ENCODE measurements at regions not wholly inside any gene's neighbourhood (a gene's known extent, or its start where the extent isn't known, plus 50 kb on each side); places are given as distances from the start of the nearest gene placed in this dataset.

DNA sequence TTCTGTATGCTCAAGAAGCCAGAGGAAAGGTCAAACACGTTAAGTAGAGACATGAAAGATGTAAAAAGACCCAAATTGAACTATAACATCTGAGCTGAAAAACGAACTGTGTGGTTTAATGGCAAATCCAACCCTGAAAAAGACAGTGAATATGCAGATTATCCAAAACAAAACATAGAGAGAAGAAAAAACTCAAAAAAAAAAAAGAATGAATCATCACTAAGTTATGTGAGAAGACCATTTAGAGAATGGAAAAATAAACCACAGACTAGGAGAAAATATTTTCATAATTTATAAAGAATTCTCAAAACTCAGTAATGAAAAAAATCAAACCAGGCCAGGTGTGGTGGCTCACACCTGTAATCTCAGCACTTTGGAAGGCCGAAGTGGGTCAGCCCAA is 253.3 kb downstream of the PLPP3 start:
- Histone ChIP-seq H4K91ac (replicated peaks; ENCODE audit: insufficient read length, low read length) (no peak overlapping the region), H4K8ac (ENCODE audit: extremely low read depth, insufficient read depth, low read length) (no peak overlapping the region; the same call in 1 of the 2 replicates), H3K9me3 (ENCODE audit: insufficient read depth in 2 of 2, low read depth in 1 of 2, low read length in 1 of 2) (no peaks in the 10 kb centered on the region), H3K27ac (ENCODE audit: low read depth, low read length) (no peak overlapping the region), H2AK5ac (ENCODE audit: low read depth, low read length) (no peak overlapping the region), H2BK20ac (ENCODE audit: low read length) (no peak overlapping the region), H4K20me1 (replicated peaks in 1 of 2; ENCODE audit: control insufficient read depth in 1 of 2, insufficient read depth in 2 of 2, low read length in 2 of 2) (no peaks in the 10 kb centered on the region), H3K9ac (replicated peaks in 1 of 4; ENCODE audit: extremely low read depth in 1 of 4, low read depth in 3 of 4, low read length in 3 of 4) (no peak overlapping the region), H3K79me1 (ENCODE audit: low read depth, low read length) (no peaks in the 10 kb centered on the region), H3K23me2 (ENCODE audit: low read depth, low read length) (no peaks in the 10 kb centered on the region), H3K4me3 (ENCODE audit: extremely low read depth in 1 of 4, insufficient read depth in 2 of 4, low read depth in 3 of 4, low read length in 4 of 4) (no peak overlapping the region), H3K27me3 (replicated peaks in 1 of 4; ENCODE audit: control insufficient read depth in 3 of 4, extremely low read depth in 1 of 4, insufficient read depth in 3 of 4, low read length in 3 of 4) (no peaks in the 10 kb centered on the region), H2BK15ac (ENCODE audit: low read length) (no peak overlapping the region), H2BK12ac (ENCODE audit: low read depth, low read length) (no peak overlapping the region), H3K14ac (ENCODE audit: insufficient read length) (no peak overlapping the region), H3K18ac (ENCODE audit: extremely low read depth, low read length) (no peak overlapping the region), H2BK5ac (ENCODE audit: low read depth, low read length) (no peak overlapping the region), H3K4ac (replicated peaks; ENCODE audit: insufficient read length, low read depth, low read length) (no peak overlapping the region), H3K56ac (replicated peaks; ENCODE audit: insufficient read length, low read depth, low read length) (no peak overlapping the region), H3K36me3 (ENCODE audit: control insufficient read depth in 2 of 4, insufficient read depth in 4 of 4, low read length in 3 of 4) (no peaks in the 10 kb centered on the region), H2AFZ (ENCODE audit: low read length) (no peak overlapping the region), H3K4me1 (replicated peaks in 1 of 4; ENCODE audit: control insufficient read depth in 3 of 4, insufficient read depth in 4 of 4, low read length in 3 of 4) (no peaks in the 10 kb centered on the region), H3K79me2 (ENCODE audit: control insufficient read depth in 1 of 2, insufficient read depth in 2 of 2, low read length in 2 of 2) (no peaks in the 10 kb centered on the region), H3K4me2 (ENCODE audit: insufficient read depth in 1 of 2, low read depth in 2 of 2, low read length in 2 of 2) (no peak overlapping the region), H3K23ac (ENCODE audit: insufficient read length) (no peak overlapping the region), H4K5ac (ENCODE audit: insufficient read length, low read depth, low read length) (no peak overlapping the region), H2BK120ac (replicated peaks; ENCODE audit: low read depth, low read length) (no peak overlapping the region)
- DNase-seq (ENCODE audit: low read depth in 1 of 2, low spot score in 2 of 2) (no peak), FAIRE-seq (no peak)
- CTCF ChIA-PET (ENCODE audit: partially characterized antibody) = no interaction called here
- POLR2A ChIA-PET (ENCODE audit: partially characterized antibody) = no interaction called here
- 76% methylated on average over 3 of the region's 3 CpGs; no CpG with 5 or more reads in 1 of the 2 experiments for WGBS, 2 experiments (ENCODE audit: extremely low coverage in 1 of 2, insufficient coverage in 1 of 2, insufficient read length in 1 of 2, insufficient replicate concordance in 2 of 2, low coverage in 1 of 2, low lambda C conversion rate in 2 of 2, missing lambda C conversion rate in 1 of 2)
- no peak for TF ChIP-seq SP4 (IDR thresholded peaks at IDR 0.05; ENCODE audit: low read length)
- TF ChIP-seq POU5F1 (IDR thresholded peaks at IDR 0.05; ENCODE audit: low read depth, low read length) = no peak
- TF ChIP-seq, protein P1, sequence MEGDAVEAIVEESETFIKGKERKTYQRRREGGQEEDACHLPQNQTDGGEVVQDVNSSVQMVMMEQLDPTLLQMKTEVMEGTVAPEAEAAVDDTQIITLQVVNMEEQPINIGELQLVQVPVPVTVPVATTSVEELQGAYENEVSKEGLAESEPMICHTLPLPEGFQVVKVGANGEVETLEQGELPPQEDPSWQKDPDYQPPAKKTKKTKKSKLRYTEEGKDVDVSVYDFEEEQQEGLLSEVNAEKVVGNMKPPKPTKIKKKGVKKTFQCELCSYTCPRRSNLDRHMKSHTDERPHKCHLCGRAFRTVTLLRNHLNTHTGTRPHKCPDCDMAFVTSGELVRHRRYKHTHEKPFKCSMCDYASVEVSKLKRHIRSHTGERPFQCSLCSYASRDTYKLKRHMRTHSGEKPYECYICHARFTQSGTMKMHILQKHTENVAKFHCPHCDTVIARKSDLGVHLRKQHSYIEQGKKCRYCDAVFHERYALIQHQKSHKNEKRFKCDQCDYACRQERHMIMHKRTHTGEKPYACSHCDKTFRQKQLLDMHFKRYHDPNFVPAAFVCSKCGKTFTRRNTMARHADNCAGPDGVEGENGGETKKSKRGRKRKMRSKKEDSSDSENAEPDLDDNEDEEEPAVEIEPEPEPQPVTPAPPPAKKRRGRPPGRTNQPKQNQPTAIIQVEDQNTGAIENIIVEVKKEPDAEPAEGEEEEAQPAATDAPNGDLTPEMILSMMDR (IDR thresholded peaks at IDR 0.05; ENCODE audit: control extremely low read depth in 1 of 3, insufficient read depth in 1 of 3, low read depth in 1 of 3, low read length in 3 of 3) = no peak
- TF ChIP-seq HDAC2 (IDR thresholded peaks at IDR 0.05; ENCODE audit: borderline replicate concordance in 1 of 2, low read depth in 2 of 2, low read length in 2 of 2) = no peak
- TF ChIP-seq, protein P2, sequence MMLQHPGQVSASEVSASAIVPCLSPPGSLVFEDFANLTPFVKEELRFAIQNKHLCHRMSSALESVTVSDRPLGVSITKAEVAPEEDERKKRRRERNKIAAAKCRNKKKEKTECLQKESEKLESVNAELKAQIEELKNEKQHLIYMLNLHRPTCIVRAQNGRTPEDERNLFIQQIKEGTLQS (IDR thresholded peaks at IDR 0.05; ENCODE audit: insufficient read depth, low read depth, low read length) = no peak
- TF ChIP-seq BACH1 (IDR thresholded peaks at IDR 0.05; ENCODE audit: low read length) = no peak
- TF ChIP-seq JUN (IDR thresholded peaks at IDR 0.05; ENCODE audit: low read depth, low read length) = no peak
- TF ChIP-seq ASH2L (IDR thresholded peaks at IDR 0.05; ENCODE audit: low read length) = no peak
- no peak for TF ChIP-seq NANOG (IDR thresholded peaks at IDR 0.05; ENCODE audit: insufficient read depth, low read depth, low read length, poor library complexity, severe bottlenecking)
- no peak for TF ChIP-seq RAD21 (IDR thresholded peaks at IDR 0.05 in 1 of 2, conservative IDR thresholded peaks at IDR 0.05 in 1 of 2; ENCODE audit: low read depth in 2 of 2, low read length in 2 of 2)
